SK-MEL-5 (cell line): ENCODE measurements at regions not wholly inside any gene's neighbourhood (a gene's known extent, or its start where the extent isn't known, plus 50 kb on each side); places are given as distances from the start of the nearest gene placed in this dataset.

ENCODE experiments used
- DNase-seq: peaks from one replicate; pipeline ENCODE4 v3.0.0-alpha.2; 2016; ENCODE audit warnings: low read depth, low spot score
- in situ Hi-C: cut with HindIII; loops from 2 replicates; pipeline ENCODE4 v1.10.0; 2016; ENCODE audit warnings: low sequenced_read_pairs, high pct_unique_total_duplicates, low pct_unique_long_range_greater_than_20kb

DNA sequence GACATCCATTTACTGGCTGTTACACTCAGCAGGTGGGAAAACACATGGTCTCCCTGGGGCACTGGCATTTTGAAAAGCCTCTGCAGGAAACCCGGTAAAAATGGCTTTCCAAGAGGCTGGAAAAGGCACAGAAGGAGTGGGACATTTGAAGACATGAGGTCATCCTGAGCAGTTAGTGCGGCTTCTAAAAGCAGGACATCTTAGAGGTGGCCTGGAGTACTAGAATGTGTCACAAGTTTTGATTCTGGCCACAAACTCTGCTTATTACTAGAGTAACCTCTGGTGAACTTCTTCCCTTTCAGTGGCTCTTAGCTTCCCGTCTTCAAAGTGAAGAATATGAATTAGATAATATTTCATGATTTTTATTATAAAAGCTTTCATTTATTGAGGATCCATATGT is 423.0 kb upstream of the BRINP1 start:
- in situ Hi-C loops: no loop called here
- DNase-seq: no peak

DNA sequence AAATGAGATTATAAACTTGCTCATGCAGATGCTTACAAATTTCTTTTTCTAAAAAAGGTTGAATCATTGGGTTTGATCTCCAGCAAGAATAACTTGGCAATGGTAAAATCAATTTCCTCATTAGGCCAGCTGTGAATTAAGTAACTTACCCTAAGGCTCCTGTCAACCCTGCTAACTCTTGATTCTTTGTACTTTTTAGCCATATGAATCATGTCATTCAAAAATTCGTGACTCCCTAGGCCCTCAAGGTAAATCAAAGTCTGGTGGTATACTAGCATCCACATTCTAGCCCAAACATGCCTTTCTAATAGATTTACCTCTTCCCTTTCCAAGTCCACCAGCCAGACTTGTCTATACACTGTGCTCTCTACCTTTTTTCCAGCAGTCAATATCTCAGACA is 420.8 kb upstream of the BRINP1 start:
- in situ Hi-C loops: no loop called here
- no peak for DNase-seq

DNA sequence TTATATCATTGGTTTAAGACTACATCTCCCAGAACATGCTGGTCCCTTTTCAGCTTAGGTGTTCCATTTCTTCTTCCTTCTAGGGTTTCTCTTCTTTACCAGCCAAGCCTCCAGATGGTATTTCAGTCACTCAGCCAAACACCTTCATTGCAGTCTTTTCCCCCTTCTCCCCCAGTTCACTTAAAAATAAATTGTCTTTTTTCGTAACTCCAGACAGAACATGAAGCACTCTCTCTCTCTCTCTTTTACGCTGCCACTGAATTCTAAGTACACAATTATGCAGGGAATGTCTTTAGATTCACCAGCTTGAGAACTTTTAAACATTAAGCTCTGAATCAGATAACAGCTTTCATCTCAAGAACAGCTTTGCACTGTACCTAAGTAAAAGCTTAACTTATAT is 419.7 kb upstream of the BRINP1 start:
- in situ Hi-C loops: no loop called here
- no peak for DNase-seq

- in situ Hi-C loops: no loop called here
- DNase-seq: no peak
Measured at GRCh38 chr9:119781886-119782285, 412.7 kb upstream of the BRINP1 start.

DNA sequence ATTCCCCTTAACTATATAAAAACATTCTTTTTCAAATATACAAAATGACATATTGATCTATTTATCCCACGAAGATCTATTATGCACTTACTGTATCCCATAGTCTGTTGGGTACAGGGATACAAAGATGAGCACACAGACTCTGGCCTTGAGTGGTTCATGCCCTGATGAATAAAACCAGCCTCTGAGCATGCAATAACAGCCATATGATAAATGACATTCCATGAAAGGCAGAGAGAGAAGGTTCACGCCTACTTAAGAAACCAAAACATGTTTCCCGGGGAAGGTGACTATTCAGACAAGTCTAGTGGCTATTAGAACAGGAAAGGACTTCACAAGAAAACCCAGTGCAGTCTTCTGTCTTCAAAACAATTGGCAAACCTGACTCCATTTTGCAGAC is 406.2 kb upstream of the BRINP1 start:
- DNase-seq: no peak
- in situ Hi-C loops: no loop called here

DNA sequence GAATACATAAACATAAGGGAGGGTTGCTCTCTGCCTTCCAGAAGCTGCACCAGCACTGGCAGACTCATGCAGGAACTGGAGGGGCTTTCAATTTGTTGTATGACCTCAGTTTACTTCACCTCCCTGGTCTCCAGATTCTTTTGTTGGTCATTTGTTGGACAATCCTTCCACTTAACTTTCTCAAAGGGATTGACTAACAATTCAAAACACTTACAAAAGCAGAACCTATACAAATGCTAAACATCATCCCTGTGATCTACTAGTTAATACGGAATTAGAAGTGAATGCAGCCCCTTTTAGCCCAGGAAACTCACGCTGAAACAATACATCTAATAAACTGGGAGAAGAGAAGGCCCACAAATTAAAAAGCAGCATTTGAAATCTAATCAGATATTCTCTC is 404.6 kb upstream of the BRINP1 start:
- in situ Hi-C loops: no loop called here
- DNase-seq: no peak

DNA sequence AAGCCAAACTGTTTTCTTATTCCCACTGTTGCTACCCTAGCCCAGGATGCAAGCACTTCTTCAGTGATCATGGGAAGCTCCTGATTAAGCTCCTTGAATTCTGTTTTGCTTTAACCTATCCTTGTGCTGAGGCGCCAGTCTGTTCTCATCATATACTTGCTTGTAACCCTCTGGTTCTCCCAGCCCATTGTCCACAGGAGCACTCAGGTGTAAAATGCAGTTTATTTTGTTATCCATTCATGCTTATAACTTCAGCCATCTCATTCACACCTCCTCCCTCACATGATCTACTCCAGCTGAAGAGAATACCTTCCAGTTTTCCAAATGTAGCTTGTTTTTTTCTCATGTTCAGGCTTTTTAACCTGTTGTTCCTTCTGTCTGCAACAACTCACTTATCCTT is 402.1 kb upstream of the BRINP1 start:
- in situ Hi-C loops: no loop called here

DNA sequence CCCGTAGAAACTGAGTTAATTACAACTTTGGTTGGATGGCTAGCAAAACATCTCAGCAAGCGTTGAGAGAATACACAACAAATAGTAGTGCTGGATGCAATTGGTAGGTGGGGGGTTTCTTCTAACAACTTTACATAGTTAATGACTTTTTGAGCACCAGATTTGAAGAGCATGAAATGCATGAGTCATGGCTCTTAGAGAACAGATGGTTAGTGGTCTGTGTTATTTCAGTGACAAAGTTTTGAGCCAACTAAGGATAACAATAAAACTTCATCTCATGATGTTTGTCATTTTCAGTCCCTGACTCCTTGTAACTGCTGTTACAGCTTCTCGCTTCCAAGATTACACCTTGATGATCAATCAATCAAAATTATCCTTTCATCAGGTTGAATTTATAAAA is 399.0 kb upstream of the BRINP1 start:
- in situ Hi-C loops: no loop called here
- no peak for DNase-seq

More for the DNA sequence above, 402.1 kb upstream of the BRINP1 start:
- no peak for DNase-seq

GRCh38 chr9:119765632-119766175 is 396.5 kb upstream of the BRINP1 start:
- in situ Hi-C loops: no loop called here
- DNase-seq: no peak

GRCh38 chr9:119763260-119763659 is 394.0 kb upstream of the BRINP1 start:
- in situ Hi-C loops: no loop called here
- no peak for DNase-seq

GRCh38 chr9:119761812-119762211 is 392.6 kb upstream of the BRINP1 start:
- in situ Hi-C loops: no loop called here
- DNase-seq: no peak

DNA sequence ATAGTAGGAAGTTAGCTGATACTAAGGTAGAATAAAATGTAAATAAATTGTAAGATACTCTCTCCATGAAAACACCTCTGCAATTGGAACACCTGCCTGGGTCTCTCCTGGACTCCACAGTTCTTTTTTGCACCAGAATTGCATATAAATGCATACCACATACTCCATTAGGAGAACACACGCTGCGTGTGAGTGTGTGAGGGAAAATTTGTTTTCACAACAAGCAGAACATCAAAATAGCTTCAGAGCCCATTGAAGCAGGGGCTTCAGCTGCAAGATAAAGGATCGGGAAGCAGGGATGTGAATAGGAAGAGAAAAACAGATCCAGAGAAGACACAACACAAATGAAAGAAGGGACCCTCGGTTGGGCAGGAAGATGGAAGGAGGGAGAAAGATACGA is 389.8 kb upstream of the BRINP1 start:
- in situ Hi-C loops: no loop called here
- DNase-seq: no peak

DNA sequence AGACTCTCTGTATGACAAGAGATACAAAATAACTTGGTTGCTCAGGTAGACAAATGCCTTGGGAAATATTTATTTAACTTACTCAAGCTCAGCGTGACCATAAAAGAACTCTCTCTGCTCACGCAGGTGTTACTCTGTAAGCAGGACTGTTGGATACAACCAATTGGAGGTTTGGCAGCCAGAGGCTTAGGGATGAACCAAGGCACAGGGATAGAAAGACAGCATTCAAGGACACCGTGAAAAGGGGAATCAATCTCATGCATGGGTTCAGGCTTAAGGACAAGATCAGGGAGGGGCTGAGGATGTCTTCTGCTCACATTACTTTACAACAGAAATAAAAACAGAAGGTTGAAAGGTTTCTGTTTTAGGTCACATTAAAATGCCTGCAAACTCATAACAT is 389.0 kb upstream of the BRINP1 start:
- in situ Hi-C loops: no loop called here
- DNase-seq: no peak

DNA sequence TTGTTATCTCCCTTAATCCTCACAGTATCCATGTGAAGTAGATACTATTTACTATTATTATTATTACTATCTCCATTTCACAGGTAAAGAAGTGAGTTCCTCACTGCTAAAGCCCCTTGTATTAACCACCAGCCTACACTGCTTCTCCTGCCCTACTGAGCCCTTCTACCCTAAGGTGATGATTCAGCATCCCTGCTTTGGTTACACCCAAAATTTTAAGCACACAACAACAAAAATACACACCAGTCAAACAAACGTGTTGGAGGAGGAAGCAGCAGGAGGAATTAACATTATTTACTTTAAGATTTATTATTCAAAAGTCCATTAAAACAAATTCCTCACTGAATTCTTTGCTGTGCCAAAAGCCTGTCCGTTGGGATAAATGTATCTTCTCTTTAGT is 370.2 kb upstream of the BRINP1 start:
- DNase-seq: no peak
- in situ Hi-C loops: no loop called here

DNA sequence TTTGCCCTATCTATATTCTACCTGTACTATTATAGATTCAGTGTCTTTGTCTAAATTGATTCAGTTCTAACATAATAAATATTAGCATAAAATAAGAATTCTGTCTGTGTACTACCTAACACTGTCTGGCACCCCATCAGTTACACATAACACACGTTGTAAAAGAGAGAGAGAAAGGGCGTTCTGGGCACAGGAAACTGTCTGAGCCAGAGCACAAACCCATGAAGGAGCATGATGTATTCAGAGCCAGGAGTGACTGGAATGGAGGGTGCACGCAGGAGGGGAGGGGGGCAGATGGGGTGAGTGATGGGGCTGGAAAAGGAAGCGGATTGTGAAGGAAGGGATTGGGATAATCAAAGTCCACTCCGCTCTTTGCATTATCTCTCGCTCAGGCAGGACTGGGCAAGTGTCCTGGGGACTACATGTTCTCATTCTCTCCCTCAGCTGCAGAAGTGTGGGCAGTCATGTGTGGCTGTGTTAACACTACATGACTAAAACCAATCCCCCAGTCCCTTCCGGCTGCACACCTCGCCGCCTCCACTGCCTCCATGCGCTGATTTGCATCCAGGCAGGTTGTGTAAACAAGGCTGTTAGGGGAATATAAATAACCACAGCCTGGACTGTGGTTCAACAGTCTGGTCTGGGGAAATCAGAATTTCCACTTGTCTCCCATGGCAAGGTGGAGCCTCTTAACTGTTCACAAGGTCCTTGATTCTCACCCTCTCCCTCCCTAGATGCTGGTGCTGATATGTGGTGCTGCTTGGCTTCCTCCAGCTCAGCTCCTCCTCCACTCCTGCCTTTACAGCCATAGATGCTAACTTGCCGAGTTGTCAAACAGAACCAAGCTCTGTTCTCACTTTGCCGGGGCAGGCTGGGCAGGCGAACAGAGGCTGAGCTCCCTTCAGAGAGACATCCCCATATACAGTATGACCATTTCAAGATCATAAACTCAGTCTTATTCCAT is 367.5 kb upstream of the BRINP1 start:
- in situ Hi-C loops: no loop called here
- no peak for DNase-seq

GRCh38 chr9:119727988-119728387 is 358.8 kb upstream of the BRINP1 start:
- in situ Hi-C loops: no loop called here
- DNase-seq: no peak

GRCh38 chr9:119726035-119726434 is 356.8 kb upstream of the BRINP1 start:
- in situ Hi-C loops: no loop called here
- no peak for DNase-seq

GRCh38 chr9:119722384-119722783 is 353.1 kb upstream of the BRINP1 start:
- DNase-seq: no peak
- in situ Hi-C loops: no loop called here

DNA sequence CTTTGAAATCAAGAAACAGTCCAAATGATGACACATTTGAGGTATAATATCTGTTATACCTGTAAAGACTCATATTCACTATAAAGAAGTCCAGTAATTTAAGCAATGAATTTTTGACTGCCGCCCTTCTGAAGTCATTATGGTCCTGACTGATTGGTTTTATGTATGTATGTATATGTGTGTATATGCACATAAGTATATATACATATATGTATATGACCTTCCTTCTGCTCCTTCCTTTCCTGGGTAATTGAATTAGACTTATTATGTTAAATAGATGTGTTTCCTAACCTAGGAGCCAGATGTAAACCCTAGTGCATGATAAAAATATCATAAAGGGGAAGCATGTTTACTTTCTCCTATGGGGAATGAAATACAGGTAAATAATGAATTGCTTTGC is 343.1 kb upstream of the BRINP1 start:
- in situ Hi-C loops: no loop called here
- DNase-seq: no peak
